Amniotic stem cell (primary cell): ENCODE measurements at regions not wholly inside any gene's neighbourhood (a gene's known extent, or its start where the extent isn't known, plus 50 kb on each side); places are given as distances from the start of the nearest gene placed in this dataset.

Source experiments
- DNase-seq: peaks from one replicate; lab custom pipeline; 2025; lab: John Stamatoyannopoulos, UW

- DNase-seq: no peak
Observed at GRCh38 chr10:83037653-83038052, 1101.7 kb upstream of the GHITM start.

GRCh38 chr10:83038631-83039030 is 1100.7 kb upstream of the GHITM start:
- DNase-seq: no peak

- no peak for DNase-seq
Observed at GRCh38 chr10:83045731-83046130, 1093.6 kb upstream of the GHITM start.

GRCh38 chr10:83050815-83051214 is 1088.5 kb upstream of the GHITM start:
- no peak for DNase-seq

GRCh38 chr10:83062871-83063270 is 1076.4 kb upstream of the GHITM start:
- no peak for DNase-seq

- DNase-seq: no peak
Observed at GRCh38 chr10:83073472-83073871, 1065.8 kb upstream of the GHITM start.

- no peak for DNase-seq
Observed at GRCh38 chr10:83075016-83075814, 1064.1 kb upstream of the GHITM start.

GRCh38 chr10:83075815-83076355 is 1063.4 kb upstream of the GHITM start:
- DNase-seq: no peak

GRCh38 chr10:83076443-83076842 is 1062.9 kb upstream of the GHITM start:
- DNase-seq: no peak

GRCh38 chr10:83078160-83078559 is 1061.1 kb upstream of the GHITM start:
- no peak for DNase-seq

GRCh38 chr10:83078645-83079044 is 1060.7 kb upstream of the GHITM start:
- DNase-seq: no peak

GRCh38 chr10:83083831-83084230 is 1055.5 kb upstream of the GHITM start:
- no peak for DNase-seq

GRCh38 chr10:83089335-83089734 is 1050.0 kb upstream of the GHITM start:
- no peak for DNase-seq

- no peak for DNase-seq
Observed at GRCh38 chr10:83104616-83105015, 1034.7 kb upstream of the GHITM start.

- DNase-seq: no peak
Observed at GRCh38 chr10:83108565-83109333, 1030.6 kb upstream of the GHITM start.

GRCh38 chr10:83119346-83119745 is 1020.0 kb upstream of the GHITM start:
- no peak for DNase-seq

GRCh38 chr10:83122336-83122735 is 1017.0 kb upstream of the GHITM start:
- no peak for DNase-seq

- peak; percentile 7 for DNase-seq
Observed at GRCh38 chr10:83127942-83128575, 1011.2 kb upstream of the GHITM start.

- no peak for DNase-seq
Observed at GRCh38 chr10:83140811-83141210, 998.5 kb upstream of the GHITM start.

- DNase-seq: no peak
Observed at GRCh38 chr10:83142074-83142563, 997.2 kb upstream of the GHITM start.

- no peak for DNase-seq
Observed at GRCh38 chr10:83144461-83144860, 994.8 kb upstream of the GHITM start.

- no peak for DNase-seq
Observed at GRCh38 chr10:83153714-83154113, 985.6 kb upstream of the GHITM start.
